ENCODE measurements at regions not wholly inside any gene's neighbourhood (a gene's known extent, or its start where the extent isn't known, plus 50 kb on each side); places are given as distances from the start of the nearest gene placed in this dataset.

DNA sequence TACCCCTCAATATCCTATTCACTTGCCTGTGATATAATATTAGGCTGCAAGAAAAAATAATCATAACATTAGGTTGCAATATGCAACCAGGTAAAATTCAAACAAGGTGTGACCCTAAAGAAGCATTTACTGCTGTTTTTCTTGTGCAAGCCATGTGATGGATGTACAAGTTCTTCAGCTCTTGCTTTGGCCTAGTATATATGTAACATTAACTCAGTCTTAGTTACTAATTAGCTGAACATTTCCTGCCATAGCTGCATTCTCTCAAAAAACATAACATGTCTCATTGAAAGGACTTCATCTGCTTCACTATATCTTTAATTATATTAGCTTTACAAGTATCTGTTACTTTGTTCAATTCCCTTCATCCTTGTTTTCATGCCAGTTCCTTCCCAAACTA is 406.8 kb upstream of the HTR2A start:
- TF ChIP-seq, protein P1, sequence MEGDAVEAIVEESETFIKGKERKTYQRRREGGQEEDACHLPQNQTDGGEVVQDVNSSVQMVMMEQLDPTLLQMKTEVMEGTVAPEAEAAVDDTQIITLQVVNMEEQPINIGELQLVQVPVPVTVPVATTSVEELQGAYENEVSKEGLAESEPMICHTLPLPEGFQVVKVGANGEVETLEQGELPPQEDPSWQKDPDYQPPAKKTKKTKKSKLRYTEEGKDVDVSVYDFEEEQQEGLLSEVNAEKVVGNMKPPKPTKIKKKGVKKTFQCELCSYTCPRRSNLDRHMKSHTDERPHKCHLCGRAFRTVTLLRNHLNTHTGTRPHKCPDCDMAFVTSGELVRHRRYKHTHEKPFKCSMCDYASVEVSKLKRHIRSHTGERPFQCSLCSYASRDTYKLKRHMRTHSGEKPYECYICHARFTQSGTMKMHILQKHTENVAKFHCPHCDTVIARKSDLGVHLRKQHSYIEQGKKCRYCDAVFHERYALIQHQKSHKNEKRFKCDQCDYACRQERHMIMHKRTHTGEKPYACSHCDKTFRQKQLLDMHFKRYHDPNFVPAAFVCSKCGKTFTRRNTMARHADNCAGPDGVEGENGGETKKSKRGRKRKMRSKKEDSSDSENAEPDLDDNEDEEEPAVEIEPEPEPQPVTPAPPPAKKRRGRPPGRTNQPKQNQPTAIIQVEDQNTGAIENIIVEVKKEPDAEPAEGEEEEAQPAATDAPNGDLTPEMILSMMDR (IDR thresholded peaks at IDR 0.05) = no peak
- no peak for TF ChIP-seq EZH2 (IDR thresholded peaks at IDR 0.05; ENCODE audit: borderline replicate concordance, insufficient read depth, low read depth, low read length, poor library complexity, severe bottlenecking)

Data from B cell (primary cell).